ENCODE measurements at regions not wholly inside any gene's neighbourhood (a gene's known extent, or its start where the extent isn't known, plus 50 kb on each side); places are given as distances from the start of the nearest gene placed in this dataset.

- no peak for TF ChIP-seq EZH2phosphoT487 (conservative IDR thresholded peaks at IDR 0.05; ENCODE audit: low read length)
- no peak for TF ChIP-seq CTCF (IDR thresholded peaks at IDR 0.05; ENCODE audit: insufficient read depth, low read length, poor library complexity, severe bottlenecking)
Observed at GRCh38 chr6:6486595-6486994, 101.9 kb upstream of the LY86 start.
